Gastrocnemius medialis (tissue), 4 donors: ENCODE measurements at regions not wholly inside any gene's neighbourhood (a gene's known extent, or its start where the extent isn't known, plus 50 kb on each side); places are given as distances from the start of the nearest gene placed in this dataset.

Experiments used
- ATAC-seq, 2 donors: fragments of 150-250 bp; one replicate each; pipeline ENCODE4 v1.9.1; 2016
- DNase-seq, 2 donors: peaks; one replicate each; pipeline ENCODE4 v3.0.0-alpha.2; 2019
- H3K27ac ChIP-seq, 4 donors: fragments of 200-600 bp; sonication (generic); 1 replicate in 1 of 4; 2 replicates in 3 of 4; pipeline ENCODE4 v1.5.1; 2016 to 2018; ENCODE audit warnings: mild to moderate bottlenecking in 2 of 4, moderate library complexity in 1 of 4
- H3K27me3 ChIP-seq, 3 donors: fragments of 200-600 bp; sonication (generic) in 2 of 3; 1 replicate in 1 of 3; 2 replicates in 2 of 3; pipeline versions ENCODE4 v1.5.1 to v1.6.0; 2016 to 2019; ENCODE audit warnings: mild to moderate bottlenecking in 1 of 3, moderate library complexity in 1 of 3
- H3K36me3 ChIP-seq, 2 donors: fragments of 200-600 bp; sonication (generic) in 1 of 2; one replicate each; pipeline ENCODE4 v1.5.1; 2017 to 2018
- H3K4me1 ChIP-seq, 2 donors: fragments of 200-600 bp; sonication (generic) in 1 of 2; one replicate each; pipeline ENCODE4 v1.5.1; 2016 to 2017; ENCODE audit warnings: mild to moderate bottlenecking in 2 of 2
- H3K4me3 ChIP-seq, 4 donors: fragments of 200-600 bp; sonication (generic) in 3 of 4; 1 replicate in 1 of 4; 2 replicates in 3 of 4; pipeline ENCODE4 v1.5.1; 2016 to 2019; ENCODE audit warnings: mild to moderate bottlenecking in 2 of 4
- H3K9me3 ChIP-seq, 3 donors: fragments of 200-600 bp; sonication (generic) in 2 of 3; 1 replicate in 1 of 3; 2 replicates in 2 of 3; pipeline ENCODE4 v1.5.1; 2016 to 2019
- CTCF ChIP-seq, 5 experiments: fragments of 450-650 bp in 3 of 5; fragments of 200-600 bp in 2 of 5; sonication (generic) in 2 of 5; IDR thresholded peaks in 4 of 5; conservative IDR thresholded peaks in 1 of 5; 1 replicate in 4 of 5; 2 replicates in 1 of 5; pipeline ENCODE4 v1.5.1; 2016 to 2019; ENCODE audit warnings: antibody characterized with exemption in 5 of 5, mild to moderate bottlenecking in 3 of 5, moderate library complexity in 3 of 5
- POLR2A ChIP-seq, 2 donors: fragments of 450-650 bp; IDR thresholded peaks; one replicate each; pipeline ENCODE4 v1.6.1; 2017; ENCODE audit warnings: antibody characterized with exemption in 2 of 2, mild to moderate bottlenecking in 2 of 2, moderate library complexity in 2 of 2
- in situ Hi-C, 4 donors: fragments of 200-750 bp; cut with MboI; loops; one replicate each; pipeline versions ENCODE4 v1.15.0 to v1.8.0; 2017; ENCODE audit warnings: low sequenced_read_pairs in 4 of 4
- intact Hi-C: fragments of 100-400 bp; cut with DNase I; formaldehyde crosslinking; loops from one replicate; pipeline ENCODE4 v1.15.1; 2023; ENCODE audit warnings: low total_unique reads

GRCh38 chr22:48649466-48649865 lies 1178.2 kb downstream of the BRD1 start:
- TF ChIP-seq POLR2A (IDR thresholded peaks at IDR 0.05) (no peak), CTCF (IDR thresholded peaks at IDR 0.05 in 4 of 5, conservative IDR thresholded peaks at IDR 0.05 in 1 of 5) (no peak)
- no peak for DNase-seq
- no peaks in the 10 kb centered on the region for H3K9me3 ChIP-seq

GRCh38 chr22:48649031-48649430 lies 1178.6 kb downstream of the BRD1 start:
- Histone ChIP-seq H3K27ac (no peak overlapping the region), H3K27me3 (no peaks in the 10 kb centered on the region), H3K4me1 (no peaks in the 10 kb centered on the region), H3K36me3 (no peaks in the 10 kb centered on the region), H3K9me3 (no peaks in the 10 kb centered on the region), H3K4me3 (no peak overlapping the region)
- in situ Hi-C loops: no loop called here
- intact Hi-C loops: no loop called here
- DNase-seq (no peak), ATAC-seq (no peak)
- TF ChIP-seq POLR2A (IDR thresholded peaks at IDR 0.05) (no peak), CTCF (IDR thresholded peaks at IDR 0.05 in 4 of 5, conservative IDR thresholded peaks at IDR 0.05 in 1 of 5) (no peak)

More at GRCh38 chr22:48649466-48649865, 1178.2 kb downstream of the BRD1 start:
- Histone ChIP-seq H3K4me1 (no peaks in the 10 kb centered on the region), H3K36me3 (no peaks in the 10 kb centered on the region), H3K27ac (no peak overlapping the region), H3K27me3 (no peaks in the 10 kb centered on the region), H3K4me3 (no peak overlapping the region)
- in situ Hi-C loops: no loop called here
- no peak for ATAC-seq
- intact Hi-C loops: no loop called here

GRCh38 chr22:48647606-48648515 lies 1179.8 kb downstream of the BRD1 start:
- H3K27ac ChIP-seq: no peak overlapping the region
- intact Hi-C loops (no loop called here), in situ Hi-C loops (no loop called here)
- H3K4me1 ChIP-seq: no peaks in the 10 kb centered on the region
- no peak overlapping the region for H3K4me3 ChIP-seq
- TF ChIP-seq CTCF (IDR thresholded peaks at IDR 0.05 in 4 of 5, conservative IDR thresholded peaks at IDR 0.05 in 1 of 5) (no peak), POLR2A (IDR thresholded peaks at IDR 0.05) (no peak)
- no peaks in the 10 kb centered on the region for H3K27me3 ChIP-seq
- ATAC-seq (no peak), DNase-seq (no peak)
- no peaks in the 10 kb centered on the region for H3K9me3 ChIP-seq
- H3K36me3 ChIP-seq: no peaks in the 10 kb centered on the region

- in situ Hi-C loops (no loop called here), intact Hi-C loops (no loop called here)
- no peaks in the 10 kb centered on the region for H3K4me1 ChIP-seq
- no peaks in the 10 kb centered on the region for H3K9me3 ChIP-seq
- TF ChIP-seq POLR2A (IDR thresholded peaks at IDR 0.05) (no peak), CTCF (IDR thresholded peaks at IDR 0.05 in 4 of 5, conservative IDR thresholded peaks at IDR 0.05 in 1 of 5) (no peak)
- no peaks in the 10 kb centered on the region for H3K27me3 ChIP-seq
- H3K27ac ChIP-seq: no peak overlapping the region
- no peak for ATAC-seq
- no peak for DNase-seq
- no peaks in the 10 kb centered on the region for H3K36me3 ChIP-seq
- H3K4me3 ChIP-seq: no peak overlapping the region
Measured at GRCh38 chr22:48647051-48647450, 1180.6 kb downstream of the BRD1 start.
